ENCODE measurements at regions not wholly inside any gene's neighbourhood (a gene's known extent, or its start where the extent isn't known, plus 50 kb on each side); places are given as distances from the start of the nearest gene placed in this dataset.

DNA sequence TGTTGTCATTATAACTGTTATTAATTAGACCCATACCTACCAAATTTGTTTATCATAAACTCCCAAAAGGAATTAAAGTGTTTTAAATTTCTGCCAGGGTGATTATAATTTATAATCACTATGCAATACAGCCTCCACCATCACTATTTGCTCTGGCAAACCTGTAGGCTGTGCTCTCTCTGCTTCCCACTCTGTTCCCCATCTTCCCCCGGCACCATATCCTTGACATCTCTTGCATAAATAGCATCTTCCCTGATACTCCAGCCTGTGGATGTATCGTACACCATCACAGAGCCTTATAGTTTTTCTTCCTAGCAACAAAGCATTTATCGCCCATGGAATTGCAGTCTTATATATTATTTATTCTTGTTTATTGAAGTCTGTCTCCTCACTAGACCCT, 181.5 kb upstream of the TSC22D1 start:
- TF ChIP-seq EP300 (IDR thresholded peaks at IDR 0.05; ENCODE audit: low read depth) = no peak
- TF ChIP-seq, protein P1, sequence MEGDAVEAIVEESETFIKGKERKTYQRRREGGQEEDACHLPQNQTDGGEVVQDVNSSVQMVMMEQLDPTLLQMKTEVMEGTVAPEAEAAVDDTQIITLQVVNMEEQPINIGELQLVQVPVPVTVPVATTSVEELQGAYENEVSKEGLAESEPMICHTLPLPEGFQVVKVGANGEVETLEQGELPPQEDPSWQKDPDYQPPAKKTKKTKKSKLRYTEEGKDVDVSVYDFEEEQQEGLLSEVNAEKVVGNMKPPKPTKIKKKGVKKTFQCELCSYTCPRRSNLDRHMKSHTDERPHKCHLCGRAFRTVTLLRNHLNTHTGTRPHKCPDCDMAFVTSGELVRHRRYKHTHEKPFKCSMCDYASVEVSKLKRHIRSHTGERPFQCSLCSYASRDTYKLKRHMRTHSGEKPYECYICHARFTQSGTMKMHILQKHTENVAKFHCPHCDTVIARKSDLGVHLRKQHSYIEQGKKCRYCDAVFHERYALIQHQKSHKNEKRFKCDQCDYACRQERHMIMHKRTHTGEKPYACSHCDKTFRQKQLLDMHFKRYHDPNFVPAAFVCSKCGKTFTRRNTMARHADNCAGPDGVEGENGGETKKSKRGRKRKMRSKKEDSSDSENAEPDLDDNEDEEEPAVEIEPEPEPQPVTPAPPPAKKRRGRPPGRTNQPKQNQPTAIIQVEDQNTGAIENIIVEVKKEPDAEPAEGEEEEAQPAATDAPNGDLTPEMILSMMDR (IDR thresholded peaks at IDR 0.05) = no peak
